ENCODE measurements at regions not wholly inside any gene's neighbourhood (a gene's known extent, or its start where the extent isn't known, plus 50 kb on each side); places are given as distances from the start of the nearest gene placed in this dataset.
A peak's percentile ranks its signal among the peaks of the same experiment; 100 is the strongest.
"Not testable (repeated sequence)": the region's sequence is repeated elsewhere in the genome, so short reads cannot be mapped to it uniquely, and the experiment has no call there.

DNA sequence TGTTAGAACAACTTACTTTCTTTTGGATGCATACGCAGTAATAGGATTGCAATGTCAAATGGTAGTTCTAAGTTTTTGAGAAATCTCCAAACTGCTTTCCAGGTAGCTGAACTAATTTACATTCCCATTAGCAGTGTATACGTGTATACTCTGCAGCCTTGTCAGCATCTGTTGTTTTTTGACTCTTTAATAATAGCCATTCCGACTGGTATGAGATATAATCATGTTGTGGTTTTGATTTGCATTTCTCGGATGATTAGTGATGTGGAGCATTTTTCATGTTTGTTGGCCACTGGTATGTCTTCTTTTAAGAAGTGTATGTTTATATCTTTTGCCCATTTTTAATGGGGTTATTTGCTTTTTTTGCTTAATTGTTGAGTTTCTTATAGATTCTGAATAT, 76.9 kb upstream of the HNRNPA1L2 start:
- DNase-seq (ENCODE audit: low spot score); in situ Hi-C loops (cut with HindIII; ENCODE audit: low sequenced_read_pairs): not testable (repeated sequence)

DNA sequence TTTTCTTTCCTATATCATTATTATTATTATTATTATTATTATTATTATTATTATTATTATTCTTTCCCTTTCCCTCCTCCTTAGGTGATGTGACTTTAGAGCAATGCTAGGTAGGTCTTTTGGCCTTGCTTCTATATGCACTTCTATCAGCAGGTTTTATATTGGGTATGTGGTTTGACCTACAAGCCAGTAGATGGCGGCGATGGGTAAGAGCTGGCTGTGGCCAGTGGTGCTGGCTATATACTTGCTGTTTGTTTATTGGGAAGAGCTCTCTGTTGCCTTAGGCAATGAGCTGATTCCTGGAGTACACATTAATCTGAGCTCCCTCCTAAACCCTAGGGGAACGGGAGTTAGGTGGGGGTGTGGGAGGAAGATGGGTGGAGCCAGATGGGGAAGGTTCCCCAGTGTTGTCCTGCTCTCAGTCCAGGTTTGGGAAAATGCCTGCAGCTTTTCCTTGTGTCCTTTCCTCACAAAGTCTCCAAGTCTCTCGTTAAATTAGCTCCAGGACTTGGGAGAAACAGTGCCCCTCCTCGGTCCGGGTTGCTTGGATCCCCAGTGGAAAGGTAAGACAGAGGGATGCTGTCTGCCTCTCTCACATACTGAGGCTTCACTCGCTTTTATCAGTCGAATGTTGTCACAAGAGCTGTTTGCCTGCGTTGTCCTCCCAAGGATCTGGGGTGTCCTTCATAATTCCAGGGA, 72.2 kb upstream of the HNRNPA1L2 start:
- in situ Hi-C loops (cut with HindIII; ENCODE audit: low sequenced_read_pairs): not testable (repeated sequence)
- peak; percentile 65 for DNase-seq (ENCODE audit: low spot score)

DNA sequence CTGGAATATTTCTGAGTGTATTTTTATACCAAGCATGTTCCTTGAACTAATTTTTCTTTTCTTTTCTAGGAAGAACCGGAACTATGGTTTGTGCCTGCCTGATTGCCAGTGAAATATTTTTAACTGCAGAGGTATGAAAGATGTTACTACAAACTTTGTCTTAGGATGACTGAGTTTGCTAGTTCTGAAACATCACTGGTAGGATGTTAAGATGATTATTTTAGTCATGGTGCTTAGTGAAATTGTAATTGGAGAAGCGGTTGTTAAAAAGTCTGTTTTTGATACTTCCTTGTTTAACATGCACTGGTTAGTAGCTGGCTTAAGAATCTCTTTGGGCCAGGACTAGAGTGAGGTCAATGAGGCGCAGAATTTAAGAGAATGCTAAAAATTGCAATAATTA, 71.1 kb upstream of the HNRNPA1L2 start:
- in situ Hi-C loops (cut with HindIII; ENCODE audit: low sequenced_read_pairs); DNase-seq (ENCODE audit: low spot score): not testable (repeated sequence)

DNA sequence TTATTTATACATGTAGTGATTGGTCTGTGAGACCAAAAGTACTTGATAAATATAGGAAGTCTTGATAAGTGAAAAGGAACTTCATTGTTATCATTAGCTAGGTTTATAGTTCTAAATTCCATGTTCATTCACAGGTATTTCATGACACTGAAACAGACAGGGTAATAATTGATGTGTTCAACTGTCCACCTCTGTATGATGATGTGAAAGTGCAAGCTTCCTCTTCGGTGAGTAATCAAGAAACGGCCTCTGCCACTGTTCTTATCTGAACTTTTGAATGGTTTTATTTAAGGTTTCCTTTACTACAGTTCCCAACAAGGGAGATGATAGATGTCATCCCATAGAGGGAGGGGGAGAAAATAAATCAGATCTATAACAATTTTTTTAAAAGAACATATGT, 59.3 kb upstream of the HNRNPA1L2 start:
- DNase-seq (ENCODE audit: low spot score); in situ Hi-C loops (cut with HindIII; ENCODE audit: low sequenced_read_pairs): not testable (repeated sequence)
